GM04504 (cell line): ENCODE measurements at regions not wholly inside any gene's neighbourhood (a gene's known extent, or its start where the extent isn't known, plus 50 kb on each side); places are given as distances from the start of the nearest gene placed in this dataset.

ENCODE experiments used
- DNase-seq: peaks from one replicate; pipeline ENCODE4 v3.0.0-alpha.2; 2012; ENCODE audit warnings: low read depth

DNA sequence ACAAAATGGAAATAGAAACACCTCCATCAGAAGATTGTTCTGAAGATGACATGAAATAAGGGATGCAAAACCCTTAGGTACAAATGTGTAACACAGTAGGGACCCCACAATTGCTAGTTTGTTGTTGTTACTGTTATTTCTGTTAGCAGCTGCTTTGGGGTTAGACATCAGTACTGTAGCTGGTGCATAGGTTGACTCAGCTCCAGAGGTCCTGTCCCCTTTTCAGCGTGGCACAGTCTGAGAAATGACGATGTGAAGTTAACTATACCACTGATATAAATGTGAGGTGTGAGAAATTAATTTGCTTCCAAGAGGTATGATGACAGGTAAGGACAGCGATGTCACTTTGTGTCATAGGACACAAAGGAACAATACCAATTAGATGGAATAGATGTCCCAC lies 384.6 kb upstream of the KLF4 start:
- no peak for DNase-seq

- DNase-seq: no peak
Measured at GRCh38 chr9:107872457-107873192, 383.1 kb upstream of the KLF4 start.

GRCh38 chr9:107870927-107871680 lies 381.5 kb upstream of the KLF4 start:
- DNase-seq: no peak

DNA sequence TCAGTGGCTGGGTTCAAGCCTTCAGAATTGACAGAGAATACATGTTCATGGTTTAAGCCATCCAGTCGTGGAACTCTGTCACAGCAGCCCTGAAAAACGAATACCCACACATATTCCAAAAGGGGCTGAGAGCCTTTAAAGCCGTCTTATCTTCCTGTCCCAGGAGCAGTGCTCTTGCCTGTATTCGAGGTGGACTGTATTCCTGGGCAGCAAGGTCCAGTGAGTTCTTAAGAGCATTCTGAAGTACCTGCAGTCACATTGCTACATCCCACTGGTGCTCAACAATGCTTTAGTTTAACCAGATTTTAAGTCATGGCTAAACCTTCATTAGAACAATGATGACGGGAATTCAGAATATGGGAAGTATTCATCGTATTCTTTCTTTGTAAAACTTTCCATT lies 380.7 kb upstream of the KLF4 start:
- DNase-seq: no peak

DNA sequence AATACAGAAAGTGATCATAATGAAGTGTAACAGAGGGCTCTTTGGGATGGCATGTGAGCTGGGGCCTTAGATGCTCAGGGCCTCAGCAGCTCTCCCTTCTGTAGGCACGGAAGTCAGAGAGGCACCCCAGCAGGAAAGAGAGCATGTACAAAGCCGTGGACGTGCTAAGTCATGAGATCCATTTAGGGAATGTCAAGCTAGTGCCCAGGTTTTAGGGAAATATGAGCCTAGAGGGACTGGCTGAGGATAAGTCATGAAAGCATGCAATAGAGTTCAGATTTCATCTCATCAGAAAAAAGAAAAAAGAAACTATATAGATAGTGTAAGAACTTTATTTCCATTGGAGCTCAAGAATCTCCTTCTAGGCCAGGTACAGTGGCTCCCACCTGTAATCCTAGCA lies 379.5 kb upstream of the KLF4 start:
- no peak for DNase-seq

GRCh38 chr9:107868186-107868585 lies 378.6 kb upstream of the KLF4 start:
- no peak for DNase-seq

- DNase-seq: no peak
Measured at GRCh38 chr9:107867738-107868137, 378.2 kb upstream of the KLF4 start.

DNA sequence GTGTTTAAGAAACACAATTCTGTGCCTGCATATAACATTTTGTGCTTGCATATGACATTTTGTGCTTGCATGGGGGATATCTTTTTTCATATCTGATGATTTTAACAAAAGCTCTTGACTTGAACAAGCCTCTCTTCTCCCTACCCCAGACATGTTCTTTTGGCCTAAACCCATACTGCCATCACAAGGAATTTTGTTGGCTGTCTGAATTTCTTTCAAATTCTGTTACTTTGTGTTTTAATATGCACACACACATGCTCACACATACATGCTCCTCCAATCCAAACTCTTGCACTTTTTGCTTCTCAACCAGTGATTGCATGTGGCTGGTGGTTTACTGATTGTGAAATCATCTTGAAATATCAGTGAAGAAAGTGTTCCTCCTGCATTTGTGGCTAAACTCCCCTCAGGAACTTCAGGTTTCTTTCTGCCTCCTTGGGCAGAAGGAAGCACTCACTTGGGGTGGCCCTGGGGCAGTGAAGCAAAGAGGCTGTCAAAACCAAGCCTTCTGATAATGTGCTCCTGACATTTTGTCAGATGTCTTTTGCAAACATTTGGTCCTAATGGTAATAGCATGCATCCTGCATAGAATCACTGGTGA lies 377.2 kb upstream of the KLF4 start:
- DNase-seq: no peak

DNA sequence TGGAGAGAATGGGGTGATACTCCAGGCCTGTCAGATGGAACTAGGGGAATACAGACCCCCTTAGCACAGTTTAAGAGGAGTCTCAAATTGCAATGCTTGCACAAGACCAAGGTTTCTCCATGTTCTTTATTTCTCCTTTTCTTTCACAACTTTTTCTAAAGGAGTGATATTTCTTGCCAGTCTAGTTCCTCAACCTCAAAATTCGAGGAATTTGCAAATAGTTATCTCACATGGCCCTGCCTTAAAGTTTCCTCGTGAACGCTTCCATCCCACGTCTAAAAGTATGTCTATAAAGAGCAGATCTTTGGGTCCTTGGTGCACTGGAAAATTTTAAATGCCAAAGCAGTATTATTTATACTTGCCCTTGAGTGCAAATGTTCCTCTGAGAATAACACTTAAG lies 373.8 kb upstream of the KLF4 start:
- DNase-seq: no peak

GRCh38 chr9:107862881-107863280 lies 373.3 kb upstream of the KLF4 start:
- DNase-seq: no peak

DNA sequence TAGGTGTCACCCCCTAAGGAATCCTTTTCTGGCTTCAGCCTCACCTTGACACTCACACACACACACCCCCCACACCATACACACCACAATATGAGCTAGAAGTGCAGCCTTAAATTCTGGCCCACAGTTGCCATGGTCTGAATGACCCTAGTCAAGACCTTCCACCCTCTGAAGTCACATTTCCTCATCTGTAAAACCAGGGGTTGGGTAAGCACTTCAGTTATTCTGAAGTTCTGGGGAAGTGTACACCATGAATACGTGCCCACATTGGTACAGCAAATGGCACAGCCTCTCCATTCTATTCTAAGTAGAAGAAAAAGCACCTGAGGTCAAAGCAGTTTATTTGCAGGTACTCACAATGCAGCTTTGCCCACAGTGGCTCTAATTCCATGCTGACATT lies 372.8 kb upstream of the KLF4 start:
- no peak for DNase-seq

GRCh38 chr9:107861075-107861474 lies 371.5 kb upstream of the KLF4 start:
- no peak for DNase-seq

DNA sequence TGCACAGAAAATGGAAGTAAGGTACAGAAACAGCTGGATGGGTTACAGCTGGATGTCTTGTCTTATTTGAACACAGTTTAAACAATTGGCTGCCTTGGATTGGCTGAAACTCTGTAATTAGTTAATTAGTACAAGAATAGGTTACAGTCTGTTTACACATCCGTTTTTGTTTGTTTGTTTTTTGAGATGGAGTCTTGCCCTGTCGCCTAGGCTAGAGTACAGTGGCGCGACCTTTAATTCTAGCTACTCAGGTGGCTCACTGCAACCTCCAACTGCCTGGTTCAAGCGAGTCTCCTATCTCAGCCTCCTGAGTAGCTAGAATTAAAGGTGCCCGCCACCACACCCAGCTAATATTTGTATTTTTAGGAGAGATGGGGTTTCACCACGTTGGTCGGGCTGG lies 368.7 kb upstream of the KLF4 start:
- DNase-seq: no peak

GRCh38 chr9:107856633-107857032 lies 367.1 kb upstream of the KLF4 start:
- no peak for DNase-seq

GRCh38 chr9:107855164-107855563 lies 365.6 kb upstream of the KLF4 start:
- no peak for DNase-seq

GRCh38 chr9:107853461-107853860 lies 363.9 kb upstream of the KLF4 start:
- no peak for DNase-seq

GRCh38 chr9:107852891-107853290 lies 363.3 kb upstream of the KLF4 start:
- no peak for DNase-seq

DNA sequence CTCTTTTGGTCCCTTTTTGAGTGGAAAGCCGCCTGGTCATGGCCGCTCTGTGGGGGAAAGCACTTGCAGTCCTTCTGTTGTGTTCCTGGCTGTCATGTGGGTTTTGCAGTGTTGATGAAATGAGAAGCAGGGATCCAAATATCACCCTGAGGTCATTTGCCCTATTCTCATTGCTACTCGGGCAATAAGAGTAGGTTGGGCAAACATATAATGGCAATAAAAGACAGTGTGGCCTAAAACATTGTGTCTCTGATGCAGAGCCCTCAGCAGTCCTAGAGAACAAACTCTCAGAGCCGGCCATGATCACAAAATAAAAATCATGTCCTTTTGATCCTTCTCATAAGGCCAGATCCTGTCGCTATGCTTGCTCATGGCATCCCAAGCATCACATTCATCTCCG lies 361.1 kb upstream of the KLF4 start:
- no peak for DNase-seq

DNA sequence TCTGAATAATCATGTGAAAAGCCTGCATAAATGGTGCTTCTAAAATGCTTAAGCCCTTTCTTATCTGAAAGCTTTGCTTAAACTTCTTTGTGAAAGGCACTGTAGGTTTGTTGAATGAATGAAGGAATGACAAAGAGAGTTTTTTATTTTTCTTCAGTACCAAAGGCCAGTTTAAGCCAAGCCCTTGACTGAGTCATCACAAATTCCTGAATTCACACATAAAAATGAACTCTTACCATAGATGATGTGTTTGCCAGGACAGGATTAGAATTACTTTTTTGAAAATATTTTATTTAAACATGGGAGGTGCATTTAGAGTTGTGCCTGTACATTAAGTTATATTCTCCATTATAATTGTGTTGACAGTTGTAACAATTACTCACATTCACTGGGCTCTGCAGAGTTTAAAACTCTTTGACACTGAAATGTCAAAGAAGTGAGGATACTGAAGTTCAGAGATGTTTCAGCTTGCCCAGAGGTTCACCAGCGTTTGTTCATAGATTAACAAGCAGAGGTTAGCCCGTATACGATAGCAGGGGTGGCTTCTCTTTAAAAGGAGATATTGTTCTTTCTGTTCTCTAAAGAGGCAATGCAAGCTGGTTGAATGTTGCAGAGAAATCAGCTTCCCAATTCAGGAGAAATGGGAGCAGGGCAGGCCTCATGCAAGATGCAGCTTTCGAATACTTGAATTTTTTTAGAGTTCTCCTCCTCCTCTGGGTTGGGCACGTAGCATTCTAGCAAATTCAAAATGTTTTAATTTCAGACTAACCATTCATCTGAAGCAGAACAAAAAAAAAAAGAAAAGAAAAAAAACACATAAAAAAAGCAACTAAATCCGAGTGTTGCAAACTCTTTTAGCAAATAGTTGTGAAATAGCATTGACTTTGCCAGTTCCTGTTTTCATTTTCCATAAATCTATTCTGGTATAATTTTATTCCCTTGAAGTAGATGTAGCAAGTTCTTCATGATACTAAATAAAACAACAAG lies 358.7 kb upstream of the KLF4 start:
- DNase-seq: peak; percentile 17

DNA sequence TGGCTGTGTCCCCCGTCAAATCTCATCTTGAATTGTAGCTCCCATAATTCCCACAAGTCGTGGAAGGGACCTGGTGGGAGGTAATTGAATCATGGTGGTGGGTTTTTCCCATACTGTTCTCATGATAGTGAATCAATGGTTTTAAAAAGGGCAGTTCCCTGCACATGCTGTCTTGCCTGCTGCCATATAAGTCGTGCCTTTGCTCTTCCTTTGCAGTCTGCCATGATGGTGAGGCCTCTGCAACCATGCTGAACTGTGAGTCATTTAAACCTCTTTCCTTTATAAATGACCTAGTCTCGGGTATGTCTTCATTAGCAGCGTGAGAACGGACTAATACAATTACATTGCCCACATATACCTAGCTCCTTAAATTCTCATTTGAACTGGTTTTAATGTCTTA lies 353.0 kb upstream of the KLF4 start:
- DNase-seq: no peak

- no peak for DNase-seq
Measured at GRCh38 chr9:107841076-107841475, 351.5 kb upstream of the KLF4 start.

GRCh38 chr9:107839371-107839770 lies 349.8 kb upstream of the KLF4 start:
- no peak for DNase-seq
